ENCODE measurements at regions not wholly inside any gene's neighbourhood (a gene's known extent, or its start where the extent isn't known, plus 50 kb on each side); places are given as distances from the start of the nearest gene placed in this dataset.

DNA sequence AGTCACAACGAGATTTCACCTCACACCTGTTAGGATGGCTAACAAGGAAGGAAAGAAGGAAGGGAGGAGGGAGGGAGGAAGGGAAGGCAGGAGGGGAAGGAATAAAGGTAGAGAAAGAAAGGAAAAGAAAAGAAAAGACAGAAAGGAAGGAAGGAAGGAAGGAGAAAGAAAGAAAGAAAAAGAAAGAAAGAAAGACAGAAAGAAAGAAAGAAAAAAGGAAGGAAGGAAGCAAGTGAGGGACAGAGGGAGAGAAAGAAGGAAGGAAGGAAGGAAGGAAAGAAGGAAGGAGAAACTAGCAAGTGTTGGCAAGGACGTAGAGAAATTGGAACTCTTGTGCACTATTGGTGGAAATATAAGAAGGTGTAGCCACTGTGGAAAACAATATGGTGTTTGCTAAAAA is 52.2 kb downstream of the CCDC185 start:
- H3K27me3 ChIP-seq (ENCODE audit: control insufficient read depth in 1 of 2, insufficient read depth in 2 of 2, low read length in 1 of 2), result no peaks in the 10 kb centered on the region
- H3K36me3 ChIP-seq (ENCODE audit: control insufficient read depth in 1 of 2, insufficient read depth in 2 of 2, low read length in 1 of 2), result no peaks in the 10 kb centered on the region
- 83 to 95% methylated on average over 2 of the region's 2 CpGs for WGBS, 2 donors
- ATAC-seq (ENCODE audit: low FRiP score) (no peak), DNase-seq (no peak)
- no peaks in the 10 kb centered on the region for H3K4me1 ChIP-seq (ENCODE audit: control insufficient read depth in 1 of 2, insufficient read depth in 2 of 2, low read length in 2 of 2)
- H3K4me3 ChIP-seq (ENCODE audit: low read length in 2 of 2), result no peak overlapping the region
- no peak overlapping the region for H3K27ac ChIP-seq (ENCODE audit: low read depth in 1 of 2, low read length in 2 of 2)
- intact Hi-C loops (cut with DNase I), result no loop called here
- peaks cover 3% of the 10 kb centered on the region for H3K9me3 ChIP-seq (ENCODE audit: control insufficient read depth, low read length)

GRCh38 chr1:223453902-223454301 is 60.7 kb downstream of the CCDC185 start:
- H3K4me3 ChIP-seq (ENCODE audit: low read length in 2 of 2), result no peak overlapping the region
- H3K27me3 ChIP-seq (ENCODE audit: control insufficient read depth in 1 of 2, insufficient read depth in 2 of 2, low read length in 1 of 2), result no peaks in the 10 kb centered on the region
- no peak overlapping the region for H3K27ac ChIP-seq (ENCODE audit: low read depth in 1 of 2, low read length in 2 of 2)
- intact Hi-C loops (cut with DNase I), result no loop called here
- ATAC-seq (ENCODE audit: low FRiP score) (no peak), DNase-seq (no peak)
- H3K4me1 ChIP-seq (ENCODE audit: control insufficient read depth in 1 of 2, insufficient read depth in 2 of 2, low read length in 2 of 2), result no peaks in the 10 kb centered on the region
- no peaks in the 10 kb centered on the region for H3K36me3 ChIP-seq (ENCODE audit: control insufficient read depth in 1 of 2, insufficient read depth in 2 of 2, low read length in 1 of 2)
- H3K9me3 ChIP-seq (ENCODE audit: control insufficient read depth, low read length), result no peaks in the 10 kb centered on the region
- 90 to 93% methylated on average over 4 of the region's 4 CpGs for WGBS, 2 donors

DNA sequence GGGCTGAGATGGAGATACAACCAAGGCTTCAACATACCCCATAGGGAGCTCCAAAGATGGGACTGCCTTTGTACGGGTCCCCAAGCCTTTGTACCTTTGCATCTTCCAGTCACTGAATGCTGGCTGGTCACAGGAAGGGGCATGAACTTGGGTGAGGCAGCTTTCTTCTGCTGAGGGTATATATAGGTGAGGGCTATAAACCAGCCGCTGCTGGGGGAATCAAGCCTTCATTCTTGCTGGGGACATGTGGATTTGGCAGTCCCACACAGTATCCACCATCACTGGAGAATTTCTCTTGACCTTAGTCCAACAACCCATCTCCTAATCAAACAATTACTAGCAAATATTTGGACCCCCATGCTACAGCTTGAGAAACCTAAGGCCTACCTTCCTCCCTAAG is 61.7 kb downstream of the CCDC185 start:
- 57 to 89% methylated on average over 2 of the region's 2 CpGs for WGBS, 2 donors
- no peak overlapping the region for H3K27ac ChIP-seq (ENCODE audit: low read depth in 1 of 2, low read length in 2 of 2)
- H3K36me3 ChIP-seq (ENCODE audit: control insufficient read depth in 1 of 2, insufficient read depth in 2 of 2, low read length in 1 of 2), result no peaks in the 10 kb centered on the region
- intact Hi-C loops (cut with DNase I), result no loop called here
- no peak for DNase-seq
- no peak for ATAC-seq (ENCODE audit: low FRiP score)
- H3K4me3 ChIP-seq (ENCODE audit: low read length in 2 of 2), result no peak overlapping the region
- H3K27me3 ChIP-seq (ENCODE audit: control insufficient read depth in 1 of 2, insufficient read depth in 2 of 2, low read length in 1 of 2), result no peaks in the 10 kb centered on the region
- no peaks in the 10 kb centered on the region for H3K9me3 ChIP-seq (ENCODE audit: control insufficient read depth, low read length)
- H3K4me1 ChIP-seq (ENCODE audit: control insufficient read depth in 1 of 2, insufficient read depth in 2 of 2, low read length in 2 of 2), result no peaks in the 10 kb centered on the region

DNA sequence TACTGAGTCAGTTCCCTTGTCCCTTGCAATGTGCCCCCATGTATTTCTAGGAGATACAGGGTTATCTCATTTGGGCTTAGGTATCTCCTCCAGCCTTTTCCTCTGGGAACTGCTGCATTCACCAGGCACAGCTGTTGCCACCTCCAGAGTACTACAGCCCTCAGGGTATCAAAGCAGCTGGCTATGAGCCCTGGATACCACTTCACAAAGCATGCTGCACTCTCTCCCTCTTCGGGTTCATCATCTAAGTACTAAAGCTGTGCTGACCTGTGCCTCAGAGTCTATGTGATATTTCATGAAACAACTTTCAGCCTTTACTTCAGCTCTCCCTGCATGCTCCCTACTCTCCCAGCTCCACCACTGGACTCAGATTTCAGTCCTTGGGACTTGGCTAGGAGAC is 62.3 kb downstream of the CCDC185 start:
- intact Hi-C loops (cut with DNase I), result no loop called here

DNA sequence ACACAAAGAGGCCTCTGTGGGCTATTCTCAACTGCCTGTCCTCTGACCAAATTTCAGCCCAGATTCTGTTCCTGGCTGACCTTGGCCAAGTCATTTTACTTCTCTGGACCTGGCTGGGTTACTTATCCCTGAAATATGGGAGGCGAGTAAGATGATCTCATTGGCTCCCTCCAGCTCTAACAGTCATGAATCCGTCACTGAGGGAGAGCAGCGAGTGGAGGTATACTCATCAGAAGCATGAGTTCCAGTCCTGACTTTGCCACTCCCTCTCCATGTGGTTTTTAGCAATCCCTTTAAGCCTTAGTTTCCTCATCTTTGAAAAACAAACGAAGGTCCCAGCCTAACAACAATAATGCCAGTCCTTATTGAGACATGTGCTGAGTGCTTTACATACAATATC is 63.5 kb downstream of the CCDC185 start:
- ATAC-seq (ENCODE audit: low FRiP score) (no peak), DNase-seq (no peak)
- Histone ChIP-seq H3K27me3 (ENCODE audit: control insufficient read depth in 1 of 2, insufficient read depth in 2 of 2, low read length in 1 of 2) (no peaks in the 10 kb centered on the region), H3K4me1 (ENCODE audit: control insufficient read depth in 1 of 2, insufficient read depth in 2 of 2, low read length in 2 of 2) (no peaks in the 10 kb centered on the region), H3K27ac (ENCODE audit: low read depth in 1 of 2, low read length in 2 of 2) (no peak overlapping the region), H3K4me3 (ENCODE audit: low read length in 2 of 2) (no peak overlapping the region), H3K9me3 (ENCODE audit: control insufficient read depth, low read length) (no peaks in the 10 kb centered on the region), H3K36me3 (ENCODE audit: control insufficient read depth in 1 of 2, insufficient read depth in 2 of 2, low read length in 1 of 2) (no peaks in the 10 kb centered on the region)
- 77 to 79% methylated on average over 4 of the region's 4 CpGs for WGBS, 2 donors
- intact Hi-C loops (cut with DNase I), result no loop called here

More for the DNA sequence above, 62.3 kb downstream of the CCDC185 start:
- Histone ChIP-seq H3K9me3 (ENCODE audit: control insufficient read depth, low read length) (no peaks in the 10 kb centered on the region), H3K27ac (ENCODE audit: low read depth in 1 of 2, low read length in 2 of 2) (no peak overlapping the region), H3K4me3 (ENCODE audit: low read length in 2 of 2) (no peak overlapping the region), H3K36me3 (ENCODE audit: control insufficient read depth in 1 of 2, insufficient read depth in 2 of 2, low read length in 1 of 2) (no peaks in the 10 kb centered on the region), H3K27me3 (ENCODE audit: control insufficient read depth in 1 of 2, insufficient read depth in 2 of 2, low read length in 1 of 2) (no peaks in the 10 kb centered on the region), H3K4me1 (ENCODE audit: control insufficient read depth in 1 of 2, insufficient read depth in 2 of 2, low read length in 2 of 2) (no peaks in the 10 kb centered on the region)
- DNase-seq (no peak), ATAC-seq (ENCODE audit: low FRiP score) (no peak)
- WGBS, 2 donors, result 74 to 81% methylated on average over 1 of the region's 1 CpG

DNA sequence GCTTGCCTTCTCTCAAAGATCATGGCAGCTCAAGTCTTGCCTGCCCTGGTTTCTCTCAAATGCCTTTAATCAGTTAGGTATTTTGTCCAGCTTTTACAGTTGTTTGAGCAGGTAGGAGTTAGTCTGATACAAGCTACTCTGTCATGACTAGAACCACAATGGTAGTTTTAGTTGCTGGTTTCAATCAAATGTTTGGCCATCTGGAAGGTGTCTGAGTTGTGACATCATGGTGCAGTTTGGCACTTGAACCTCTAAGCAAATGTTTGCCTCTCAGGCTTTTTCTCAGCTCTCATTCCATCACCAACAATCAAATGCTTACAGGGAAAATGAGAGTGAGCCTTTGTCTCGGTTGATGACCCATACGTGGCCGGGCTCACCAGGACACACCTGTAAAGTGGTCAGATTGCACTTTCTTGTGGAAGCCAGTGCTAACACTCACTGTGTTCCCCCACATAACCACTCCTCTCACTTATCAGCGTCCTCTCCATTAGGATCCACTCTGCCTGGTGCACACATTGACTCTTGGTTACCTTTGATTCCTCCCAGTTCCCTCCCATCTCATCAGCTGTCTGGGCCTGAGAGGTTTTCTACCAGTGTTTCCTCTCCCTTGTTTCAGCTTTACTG is 67.5 kb downstream of the CCDC185 start:
- Histone ChIP-seq H3K36me3 (ENCODE audit: control insufficient read depth in 1 of 2, insufficient read depth in 2 of 2, low read length in 1 of 2) (no peaks in the 10 kb centered on the region), H3K4me3 (ENCODE audit: low read length in 2 of 2) (no peak overlapping the region)
- 70 to 73% methylated on average over 4 of the region's 4 CpGs for WGBS, 2 donors

DNA sequence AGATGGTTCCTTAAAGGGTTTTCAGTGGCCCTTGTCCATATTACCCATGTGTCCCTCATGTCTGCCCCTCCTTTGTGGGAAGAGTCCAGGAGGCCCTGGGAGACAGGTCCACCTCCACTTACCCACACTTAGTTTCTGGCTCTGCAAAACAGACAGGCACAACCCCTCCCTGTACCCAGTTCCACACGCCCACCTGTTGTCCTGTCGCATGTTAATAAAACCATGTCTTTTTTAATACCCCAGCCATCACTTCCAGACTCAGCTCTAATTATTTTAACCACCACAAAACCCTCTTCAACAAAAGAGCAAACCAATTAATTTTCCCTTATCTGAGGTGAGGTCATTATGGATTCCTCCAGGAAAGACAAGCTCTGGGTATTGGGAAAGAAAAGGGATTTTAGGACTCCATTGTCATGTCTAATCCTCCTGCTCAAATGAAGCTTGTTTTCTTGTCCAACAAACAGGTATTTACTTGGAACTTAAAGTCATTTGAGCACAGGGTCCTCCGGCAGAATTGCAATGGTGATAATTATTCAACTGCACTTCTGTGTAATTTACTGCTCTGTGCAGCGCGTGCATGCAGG is 68.9 kb downstream of the CCDC185 start:
- no peak overlapping the region for H3K27ac ChIP-seq (ENCODE audit: low read depth in 1 of 2, low read length in 2 of 2)
- ATAC-seq (ENCODE audit: low FRiP score) (no peak), DNase-seq (no peak)
- 97 to 98% methylated on average over 5 of the region's 5 CpGs for WGBS, 2 donors
- H3K9me3 ChIP-seq (ENCODE audit: control insufficient read depth, low read length), result no peaks in the 10 kb centered on the region
- no peak overlapping the region for H3K4me3 ChIP-seq (ENCODE audit: low read length in 2 of 2)
- no peaks in the 10 kb centered on the region for H3K27me3 ChIP-seq (ENCODE audit: control insufficient read depth in 1 of 2, insufficient read depth in 2 of 2, low read length in 1 of 2)
- H3K4me1 ChIP-seq (ENCODE audit: control insufficient read depth in 1 of 2, insufficient read depth in 2 of 2, low read length in 2 of 2), result no peaks in the 10 kb centered on the region
- no peaks in the 10 kb centered on the region for H3K36me3 ChIP-seq (ENCODE audit: control insufficient read depth in 1 of 2, insufficient read depth in 2 of 2, low read length in 1 of 2)
- intact Hi-C loops (cut with DNase I), result no loop called here

More for the DNA sequence above, 67.5 kb downstream of the CCDC185 start:
- Histone ChIP-seq H3K9me3 (ENCODE audit: control insufficient read depth, low read length) (no peaks in the 10 kb centered on the region), H3K27ac (ENCODE audit: low read depth in 1 of 2, low read length in 2 of 2) (no peak overlapping the region), H3K27me3 (ENCODE audit: control insufficient read depth in 1 of 2, insufficient read depth in 2 of 2, low read length in 1 of 2) (no peaks in the 10 kb centered on the region), H3K4me1 (ENCODE audit: control insufficient read depth in 1 of 2, insufficient read depth in 2 of 2, low read length in 2 of 2) (no peaks in the 10 kb centered on the region)
- no peak for DNase-seq
- intact Hi-C loops (cut with DNase I), result no loop called here
- no peak for ATAC-seq (ENCODE audit: low FRiP score)

DNA sequence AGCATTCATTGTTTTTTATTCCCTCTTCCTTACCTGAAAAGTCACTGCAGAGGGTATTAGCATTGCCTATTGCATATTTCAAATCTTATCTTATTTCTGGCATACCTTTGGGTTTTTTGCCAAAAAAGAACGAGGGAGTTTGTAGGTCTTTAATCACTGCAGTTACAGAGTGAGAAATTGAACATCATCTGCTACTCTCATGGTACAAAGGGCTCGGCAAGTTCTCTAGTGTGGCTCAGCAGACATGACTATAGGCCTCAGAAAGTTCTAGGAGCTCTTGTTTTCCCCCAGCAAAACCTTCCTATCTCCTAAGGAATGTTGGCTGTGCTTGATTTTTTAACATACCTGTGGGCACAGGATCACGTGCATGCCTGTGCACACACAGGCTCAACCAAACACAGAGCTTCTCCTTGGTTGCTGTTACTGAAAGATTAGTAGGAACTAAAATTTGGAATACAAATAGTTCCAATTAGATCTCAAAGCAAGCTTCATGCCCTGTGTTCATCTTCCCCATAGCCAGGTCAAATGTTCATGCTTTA is 69.7 kb downstream of the CCDC185 start:
- Histone ChIP-seq H3K4me1 (ENCODE audit: control insufficient read depth in 1 of 2, insufficient read depth in 2 of 2, low read length in 2 of 2) (no peaks in the 10 kb centered on the region), H3K36me3 (ENCODE audit: control insufficient read depth in 1 of 2, insufficient read depth in 2 of 2, low read length in 1 of 2) (no peaks in the 10 kb centered on the region), H3K27me3 (ENCODE audit: control insufficient read depth in 1 of 2, insufficient read depth in 2 of 2, low read length in 1 of 2) (no peaks in the 10 kb centered on the region), H3K27ac (ENCODE audit: low read depth in 1 of 2, low read length in 2 of 2) (no peak overlapping the region), H3K4me3 (ENCODE audit: low read length in 2 of 2) (no peak overlapping the region), H3K9me3 (ENCODE audit: control insufficient read depth, low read length) (no peaks in the 10 kb centered on the region)
- 71 to 75% methylated on average over 3 of the region's 3 CpGs for WGBS, 2 donors
- DNase-seq, result no peak
- ATAC-seq (ENCODE audit: low FRiP score), result no peak
- intact Hi-C loops (cut with DNase I), result no loop called here

- H3K4me1 ChIP-seq (ENCODE audit: control insufficient read depth in 1 of 2, insufficient read depth in 2 of 2, low read length in 2 of 2), result no peaks in the 10 kb centered on the region
- 7 to 23% methylated on average over 1 of the region's 1 CpG for WGBS, 2 donors
- H3K36me3 ChIP-seq (ENCODE audit: control insufficient read depth in 1 of 2, insufficient read depth in 2 of 2, low read length in 1 of 2), result no peaks in the 10 kb centered on the region
- ATAC-seq (ENCODE audit: low FRiP score), result no peak
- DNase-seq, result no peak
- intact Hi-C loops (cut with DNase I), result no loop called here
- H3K9me3 ChIP-seq (ENCODE audit: control insufficient read depth, low read length), result no peaks in the 10 kb centered on the region
- H3K27me3 ChIP-seq (ENCODE audit: control insufficient read depth in 1 of 2, insufficient read depth in 2 of 2, low read length in 1 of 2), result no peaks in the 10 kb centered on the region
- no peak overlapping the region for H3K4me3 ChIP-seq (ENCODE audit: low read length in 2 of 2)
- H3K27ac ChIP-seq (ENCODE audit: low read depth in 1 of 2, low read length in 2 of 2), result no peak overlapping the region
Measured at GRCh38 chr1:223466151-223466550, 72.9 kb downstream of the CCDC185 start.
